HepG2 (cell line): ENCODE measurements at regions not wholly inside any gene's neighbourhood (a gene's known extent, or its start where the extent isn't known, plus 50 kb on each side); places are given as distances from the start of the nearest gene placed in this dataset.

Experiments
- ARHGAP35 ChIP-seq: sonication (generic); formaldehyde crosslinking; IDR thresholded peaks from 2 replicates; pipeline ENCODE4 v1.9.0; 2022; ENCODE audit warnings: mild to moderate bottlenecking, inconsistent platforms, moderate library complexity, missing genetic modification reagents, borderline replicate concordance
- BRCA1 ChIP-seq: sonication (generic); formaldehyde crosslinking; IDR thresholded peaks from 2 replicates; pipeline ENCODE4 v1.4.0; 2020; ENCODE audit warnings: missing genetic modification reagents
- FOXA3 ChIP-seq: IDR thresholded peaks from 2 replicates; pipeline ENCODE4 v1.6.1; 2016; ENCODE audit warnings: missing genetic modification reagents, missing compliant biosample characterization
- PAXIP1 ChIP-seq: sonication (generic); formaldehyde crosslinking; conservative IDR thresholded peaks from 2 replicates; pipeline ENCODE4 v1.4.0; 2020; ENCODE audit warnings: mild to moderate bottlenecking, missing genetic modification reagents, moderate library complexity
- ZMYM2 ChIP-seq: sonication (generic); formaldehyde crosslinking; IDR thresholded peaks from 2 replicates; pipeline ENCODE4 v1.8.0; 2022; ENCODE audit warnings: mild to moderate bottlenecking, missing genetic modification reagents

- TF ChIP-seq PAXIP1 (CRISPR knock-in tag) (no peak; the same call in 1 of the 2 replicates), FOXA3 (no peak), ZMYM2 (no peak), BRCA1 (CRISPR knock-in tag) (0 out of 2 replicates have a peak, but pooled peaks have one; percentile 48), ARHGAP35 (0 out of 2 replicates have a peak, but pooled peaks have one; percentile 36)
Observed at GRCh38 chr6:26251354-26252076, 113.5 kb upstream of the BTN3A2 start.
